RWPE2 (cell line): ENCODE measurements at regions not wholly inside any gene's neighbourhood (a gene's known extent, or its start where the extent isn't known, plus 50 kb on each side); places are given as distances from the start of the nearest gene placed in this dataset.

Experiments used
- ATAC-seq: fragments of 200-7000 bp; cut with Tn5 transposase; 3 replicates; pipeline ENCODE4 v1.9.1; 2021; ENCODE audit warnings: low read depth
- DNase-seq: peaks from one replicate; pipeline ENCODE4 v3.0.0-alpha.2; 2020; ENCODE audit warnings: low spot score
- H3K27ac ChIP-seq: fragments of 450-650 bp; 2 replicates; pipeline ENCODE4 v1.5.1; 2017; ENCODE audit warnings: mild to moderate bottlenecking; ENCODE audit not compliant: poor library complexity, severe bottlenecking
- H3K27me3 ChIP-seq: fragments of 250-450 bp; sonication (Bioruptor Pico); 2 replicates; pipeline ENCODE4 v1.5.1; 2021; ENCODE audit warnings: mild to moderate bottlenecking, moderate library complexity; ENCODE audit not compliant: insufficient read depth, poor library complexity, severe bottlenecking
- H3K36me3 ChIP-seq: fragments of 250-450 bp; sonication (Bioruptor Pico); 2 replicates; pipeline ENCODE4 v1.5.1; 2020; ENCODE audit warnings: low read depth, mild to moderate bottlenecking, moderate library complexity
- H3K4me1 ChIP-seq: fragments of 250-450 bp; sonication (Bioruptor Pico); 2 replicates; pipeline ENCODE4 v1.5.1; 2021; ENCODE audit warnings: mild to moderate bottlenecking, moderate library complexity; ENCODE audit not compliant: insufficient read depth, poor library complexity, severe bottlenecking
- H3K4me3 ChIP-seq: fragments of 250-450 bp; sonication (Bioruptor Pico); 2 replicates; pipeline ENCODE4 v1.5.1; 2021; ENCODE audit warnings: mild to moderate bottlenecking, moderate library complexity; ENCODE audit not compliant: severe bottlenecking
- H3K9me3 ChIP-seq: fragments of 250-450 bp; sonication (Bioruptor Pico); 2 replicates; pipeline ENCODE4 v1.5.1; 2021; ENCODE audit warnings: mild to moderate bottlenecking, moderate library complexity; ENCODE audit not compliant: severe bottlenecking
- TF ChIP-seq, protein P1 (sequence below): fragments of 450-650 bp; IDR thresholded peaks from one replicate; pipeline ENCODE4 v1.5.1; 2017; ENCODE audit warnings: mild to moderate bottlenecking, moderate library complexity; ENCODE audit not compliant: poor library complexity, severe bottlenecking

DNA sequence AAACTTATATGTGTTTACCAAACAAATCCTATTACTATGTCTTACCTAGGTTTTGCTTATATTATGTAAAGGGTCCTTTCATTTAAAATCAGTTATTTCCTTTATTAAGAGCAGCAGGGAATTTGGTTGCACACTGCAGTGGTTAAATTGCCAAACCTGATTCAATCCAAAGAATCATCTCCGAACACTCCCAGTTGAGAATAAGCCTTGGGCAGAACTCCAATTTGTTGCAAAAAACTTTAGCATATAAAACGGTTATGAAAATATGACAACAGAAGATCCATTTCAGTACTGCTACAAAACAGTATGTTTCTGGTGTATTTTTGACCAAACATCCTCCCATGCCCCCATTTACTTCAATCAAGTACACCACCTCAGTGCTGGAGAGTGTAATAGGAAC is 587.0 kb upstream of the GRAMD2B start:
- H3K4me1 ChIP-seq, result no peaks in the 10 kb centered on the region
- no peak for ATAC-seq
- H3K27me3 ChIP-seq, result no peaks in the 10 kb centered on the region
- H3K4me3 ChIP-seq, result no peak overlapping the region
- no peak for DNase-seq
- no peaks in the 10 kb centered on the region for H3K36me3 ChIP-seq
- TF ChIP-seq, protein P1, sequence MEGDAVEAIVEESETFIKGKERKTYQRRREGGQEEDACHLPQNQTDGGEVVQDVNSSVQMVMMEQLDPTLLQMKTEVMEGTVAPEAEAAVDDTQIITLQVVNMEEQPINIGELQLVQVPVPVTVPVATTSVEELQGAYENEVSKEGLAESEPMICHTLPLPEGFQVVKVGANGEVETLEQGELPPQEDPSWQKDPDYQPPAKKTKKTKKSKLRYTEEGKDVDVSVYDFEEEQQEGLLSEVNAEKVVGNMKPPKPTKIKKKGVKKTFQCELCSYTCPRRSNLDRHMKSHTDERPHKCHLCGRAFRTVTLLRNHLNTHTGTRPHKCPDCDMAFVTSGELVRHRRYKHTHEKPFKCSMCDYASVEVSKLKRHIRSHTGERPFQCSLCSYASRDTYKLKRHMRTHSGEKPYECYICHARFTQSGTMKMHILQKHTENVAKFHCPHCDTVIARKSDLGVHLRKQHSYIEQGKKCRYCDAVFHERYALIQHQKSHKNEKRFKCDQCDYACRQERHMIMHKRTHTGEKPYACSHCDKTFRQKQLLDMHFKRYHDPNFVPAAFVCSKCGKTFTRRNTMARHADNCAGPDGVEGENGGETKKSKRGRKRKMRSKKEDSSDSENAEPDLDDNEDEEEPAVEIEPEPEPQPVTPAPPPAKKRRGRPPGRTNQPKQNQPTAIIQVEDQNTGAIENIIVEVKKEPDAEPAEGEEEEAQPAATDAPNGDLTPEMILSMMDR, result no peak
- H3K27ac ChIP-seq, result no peak overlapping the region
- no peaks in the 10 kb centered on the region for H3K9me3 ChIP-seq

DNA sequence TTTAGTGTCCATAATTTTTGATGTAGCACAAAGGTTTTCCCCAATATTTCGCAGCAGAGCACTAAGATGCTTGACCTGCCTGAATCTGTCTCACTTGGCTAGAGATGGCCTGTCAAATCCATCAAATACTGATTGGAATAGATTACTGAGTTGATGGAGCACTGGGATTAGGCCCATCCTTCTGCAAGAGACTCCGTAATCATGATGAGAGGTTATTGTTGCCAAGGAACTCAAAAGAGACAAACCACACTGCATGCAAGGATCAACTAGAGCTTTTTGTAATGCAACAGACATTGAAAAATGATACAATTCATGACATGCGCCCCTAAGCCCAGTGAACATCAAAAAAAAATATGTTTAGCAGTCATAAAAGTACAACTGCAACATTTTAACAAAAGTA is 585.3 kb upstream of the GRAMD2B start:
- H3K27me3 ChIP-seq, result no peaks in the 10 kb centered on the region
- ATAC-seq (no peak), DNase-seq (no peak)
- H3K9me3 ChIP-seq, result no peaks in the 10 kb centered on the region
- H3K27ac ChIP-seq, result no peak overlapping the region
- no peak overlapping the region for H3K4me3 ChIP-seq
- H3K36me3 ChIP-seq, result no peaks in the 10 kb centered on the region
- H3K4me1 ChIP-seq, result no peaks in the 10 kb centered on the region
- TF ChIP-seq, protein P1, result no peak

DNA sequence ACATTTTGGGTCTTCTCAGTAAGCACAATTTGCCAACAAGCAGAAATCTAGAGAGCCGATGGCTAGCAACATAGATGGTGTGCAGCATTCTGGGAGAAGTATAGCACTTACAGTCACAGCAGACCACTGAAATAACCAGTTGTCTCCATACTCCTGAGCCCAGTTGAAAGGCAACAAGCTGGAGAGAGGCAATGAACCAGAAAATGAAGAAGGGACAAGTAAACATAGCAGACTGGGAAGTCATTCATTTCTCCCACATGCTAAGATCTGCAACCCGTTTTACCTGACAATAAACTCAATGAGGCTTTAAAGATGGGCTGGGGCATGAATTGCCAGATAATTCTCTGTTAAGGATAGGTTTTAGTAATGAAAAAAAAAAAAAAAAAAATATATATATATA is 575.6 kb upstream of the GRAMD2B start:
- Histone ChIP-seq H3K9me3 (no peaks in the 10 kb centered on the region), H3K4me1 (no peaks in the 10 kb centered on the region), H3K4me3 (no peak overlapping the region), H3K36me3 (no peaks in the 10 kb centered on the region), H3K27me3 (no peaks in the 10 kb centered on the region), H3K27ac (no peak overlapping the region)
- TF ChIP-seq, protein P1, result no peak
- no peak for ATAC-seq
- DNase-seq, result no peak

DNA sequence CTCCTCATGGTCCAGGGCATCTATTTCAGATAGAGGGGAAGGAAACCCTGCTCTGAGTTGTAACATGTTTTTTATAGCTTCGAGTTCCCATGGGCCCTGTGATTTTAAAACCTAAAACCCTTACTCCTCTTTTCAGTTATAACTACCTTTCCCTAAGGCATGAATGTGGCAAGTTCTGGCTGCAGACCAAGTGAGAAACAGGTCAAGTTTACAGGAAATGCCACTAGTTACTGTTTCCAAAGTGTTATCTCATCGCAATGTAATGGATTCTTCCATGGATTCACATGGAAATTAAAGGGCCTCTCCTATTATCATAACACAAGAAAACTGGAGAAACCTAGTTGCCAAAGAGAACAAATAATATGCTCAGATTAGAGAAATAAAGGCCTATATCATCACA is 574.5 kb upstream of the GRAMD2B start:
- DNase-seq (no peak), ATAC-seq (no peak; the same call in 2 of the 3 replicates)
- Histone ChIP-seq H3K4me1 (no peaks in the 10 kb centered on the region), H3K9me3 (no peaks in the 10 kb centered on the region), H3K36me3 (no peaks in the 10 kb centered on the region), H3K27ac (no peak overlapping the region), H3K4me3 (no peak overlapping the region), H3K27me3 (no peaks in the 10 kb centered on the region)
- TF ChIP-seq, protein P1, result no peak

DNA sequence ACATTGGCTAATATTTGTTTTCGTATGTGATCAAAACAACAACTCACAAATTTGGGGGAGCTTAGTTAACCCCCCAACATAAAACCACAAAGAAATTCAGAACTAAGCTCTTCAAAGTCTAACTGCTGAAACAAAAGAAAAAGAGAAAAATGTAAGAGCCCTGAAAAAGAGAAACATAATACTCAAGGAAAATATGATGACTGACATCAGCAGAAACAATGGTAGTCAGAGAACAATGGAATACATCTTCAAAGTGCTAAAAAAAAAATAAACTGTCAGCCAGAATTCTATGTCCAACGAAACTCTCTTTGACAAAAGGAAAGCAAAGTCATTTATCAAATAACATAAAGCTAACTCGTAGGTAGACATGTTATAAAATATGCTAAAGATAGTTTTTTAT is 566.3 kb upstream of the GRAMD2B start:
- Histone ChIP-seq H3K9me3 (peaks cover 2% of the 10 kb centered on the region), H3K36me3 (no peaks in the 10 kb centered on the region), H3K4me1 (no peaks in the 10 kb centered on the region), H3K4me3 (no peak overlapping the region), H3K27ac (no peak overlapping the region), H3K27me3 (no peaks in the 10 kb centered on the region)
- DNase-seq (no peak), ATAC-seq (no peak)
- TF ChIP-seq, protein P1, result no peak
